ENCODE measurements at regions not wholly inside any gene's neighbourhood (a gene's known extent, or its start where the extent isn't known, plus 50 kb on each side); places are given as distances from the start of the nearest gene placed in this dataset.

GRCh38 chr12:4025181-4026019 lies 152.2 kb upstream of the PARP11 start:
- ATAC-seq, result peak in 1 of 2 donors; percentile 23
- intact Hi-C loops (cut with DNase I), result no loop called here
- H3K4me1 ChIP-seq, result peaks cover under 1% of the 10 kb centered on the region
- DNase-seq, result no peak
- H3K27me3 ChIP-seq (ENCODE audit: low read depth), result no peaks in the 10 kb centered on the region
- H3K9me3 ChIP-seq, result no peaks in the 10 kb centered on the region
- TF ChIP-seq CTCF (IDR thresholded peaks at IDR 0.05), result no peak
- H3K27ac ChIP-seq, result no peak overlapping the region
- no peak overlapping the region for H3K4me3 ChIP-seq
- no peaks in the 10 kb centered on the region for H3K36me3 ChIP-seq

- intact Hi-C loops (cut with DNase I), result no loop called here
- no peak overlapping the region for H3K4me3 ChIP-seq
- ATAC-seq, result no peak
Observed at GRCh38 chr12:4024701-4025100, 151.5 kb upstream of the PARP11 start.

GRCh38 chr12:4015225-4016091 lies 142.3 kb upstream of the PARP11 start:
- Histone ChIP-seq H3K4me1 (no peaks in the 10 kb centered on the region), H3K4me3 (no peak overlapping the region), H3K27me3 (ENCODE audit: low read depth) (no peaks in the 10 kb centered on the region), H3K9me3 (no peaks in the 10 kb centered on the region), H3K27ac (peak overlapping the region; percentile 18), H3K36me3 (no peaks in the 10 kb centered on the region)
- DNase-seq (peak; percentile 55), ATAC-seq (peak; percentile 48 to 63)
- TF ChIP-seq CTCF (IDR thresholded peaks at IDR 0.05), result no peak
- intact Hi-C loops (cut with DNase I), result no loop called here

More at GRCh38 chr12:4024701-4025100, 151.5 kb upstream of the PARP11 start:
- DNase-seq, result no peak
- Histone ChIP-seq H3K36me3 (no peaks in the 10 kb centered on the region), H3K4me1 (no peaks in the 10 kb centered on the region), H3K27me3 (ENCODE audit: low read depth) (no peaks in the 10 kb centered on the region), H3K27ac (no peak overlapping the region), H3K9me3 (no peaks in the 10 kb centered on the region)
- no peak for TF ChIP-seq CTCF (IDR thresholded peaks at IDR 0.05)

GRCh38 chr12:4014858-4015224 lies 141.6 kb upstream of the PARP11 start:
- Histone ChIP-seq H3K9me3 (no peaks in the 10 kb centered on the region), H3K27me3 (ENCODE audit: low read depth) (no peaks in the 10 kb centered on the region), H3K4me3 (no peak overlapping the region), H3K36me3 (no peaks in the 10 kb centered on the region), H3K4me1 (no peaks in the 10 kb centered on the region), H3K27ac (peak overlapping the region; percentile 18)
- ATAC-seq, result no peak
- intact Hi-C loops (cut with DNase I), result no loop called here
- TF ChIP-seq CTCF (IDR thresholded peaks at IDR 0.05), result no peak
- no peak for DNase-seq

GRCh38 chr12:4014444-4014843 lies 141.2 kb upstream of the PARP11 start:
- DNase-seq, result no peak
- Histone ChIP-seq H3K4me3 (no peak overlapping the region), H3K9me3 (no peaks in the 10 kb centered on the region), H3K27ac (no peak overlapping the region), H3K36me3 (no peaks in the 10 kb centered on the region), H3K27me3 (ENCODE audit: low read depth) (no peaks in the 10 kb centered on the region), H3K4me1 (no peaks in the 10 kb centered on the region)
- TF ChIP-seq CTCF (IDR thresholded peaks at IDR 0.05), result no peak
- ATAC-seq, result no peak
- intact Hi-C loops (cut with DNase I), result no loop called here
